GM23338 (cell line): ENCODE measurements at regions not wholly inside any gene's neighbourhood (a gene's known extent, or its start where the extent isn't known, plus 50 kb on each side); places are given as distances from the start of the nearest gene placed in this dataset.

Source experiments
- ATAC-seq: fragments of 200-7000 bp; cut with Tn5 transposase; 3 replicates; pipeline ENCODE4 v1.9.1; 2020
- DNase-seq: peaks from one replicate; pipeline ENCODE4 v3.0.0-alpha.2; 2015; ENCODE audit warnings: low spot score
- H2AFZ ChIP-seq: fragments of 200-600 bp; sonication (generic); 2 replicates; pipeline ENCODE4 v1.8.0; 2016; ENCODE audit warnings: antibody characterized with exemption, mild to moderate bottlenecking, moderate library complexity
- H3F3A ChIP-seq: fragments of 200-600 bp; sonication (generic); replicated peaks from 2 replicates; pipeline ENCODE4 v1.8.0; 2017; ENCODE audit warnings: antibody characterized with exemption, mixed run types, low read depth
- H3K27ac ChIP-seq: fragments of 200-600 bp; sonication (generic); 2 replicates; pipeline ENCODE4 v1.6.1; 2016; ENCODE audit warnings: low read depth
- H3K27me3 ChIP-seq: fragments of 200-600 bp; sonication (generic); 2 replicates; pipeline ENCODE4 v1.8.0; 2016; ENCODE audit warnings: mild to moderate bottlenecking, mixed run types, moderate library complexity; ENCODE audit not compliant: insufficient read depth
- H3K36me3 ChIP-seq: fragments of 200-600 bp; sonication (generic); 2 replicates; pipeline ENCODE4 v1.8.0; 2016; ENCODE audit warnings: mild to moderate bottlenecking; ENCODE audit not compliant: insufficient read depth
- H3K4me1 ChIP-seq: fragments of 200-600 bp; sonication (generic); 2 replicates; pipeline ENCODE4 v1.8.0; 2016; ENCODE audit warnings: mild to moderate bottlenecking, moderate library complexity; ENCODE audit not compliant: insufficient read depth
- H3K4me2 ChIP-seq: fragments of 200-600 bp; sonication (generic); 2 replicates; pipeline ENCODE4 v1.7.1; 2017; ENCODE audit warnings: mixed run types
- H3K4me3 ChIP-seq: fragments of 200-600 bp; sonication (generic); 2 replicates; pipeline ENCODE4 v1.6.1; 2016; ENCODE audit warnings: mixed run types
- H3K79me2 ChIP-seq: fragments of 200-600 bp; sonication (generic); replicated peaks from 2 replicates; pipeline ENCODE4 v1.8.0; 2017; ENCODE audit warnings: mild to moderate bottlenecking; ENCODE audit not compliant: insufficient read depth
- H3K9me2 ChIP-seq: fragments of 200-600 bp; sonication (generic); 2 replicates; pipeline ENCODE4 v1.8.0; 2017; ENCODE audit not compliant: insufficient read depth
- H4K20me1 ChIP-seq: fragments of 200-600 bp; sonication (generic); replicated peaks from 2 replicates; pipeline ENCODE4 v1.8.0; 2017; ENCODE audit warnings: mild to moderate bottlenecking; ENCODE audit not compliant: insufficient read depth
- H3K27ac Mint-ChIP-seq: 2 replicates; pipeline ENCODE4 v1.8.0; 2020; ENCODE audit warnings: inconsistent platforms, mild to moderate bottlenecking, moderate library complexity, mixed read lengths
- H3K27me3 Mint-ChIP-seq: 3 replicates; pipeline ENCODE4 v1.8.0; 2022; ENCODE audit warnings: low read depth, mild to moderate bottlenecking, moderate library complexity, mixed read lengths, inconsistent platforms; ENCODE audit not compliant: insufficient read depth, poor library complexity
- H3K36me3 Mint-ChIP-seq: 3 replicates; pipeline ENCODE4 v1.8.0; 2021; ENCODE audit warnings: low read depth, mild to moderate bottlenecking, inconsistent platforms, moderate library complexity, mixed read lengths
- H3K4me1 Mint-ChIP-seq: 3 replicates; pipeline ENCODE4 v1.8.0; 2020; ENCODE audit warnings: mild to moderate bottlenecking, inconsistent platforms, mixed read lengths
- H3K4me3 Mint-ChIP-seq: 3 replicates; pipeline ENCODE4 v1.8.0; 2021; ENCODE audit warnings: moderate library complexity, mild to moderate bottlenecking, inconsistent platforms, mixed read lengths
- H3K9me3 Mint-ChIP-seq: 3 replicates; pipeline ENCODE4 v1.8.0; 2020; ENCODE audit warnings: moderate library complexity, mild to moderate bottlenecking, inconsistent platforms, mixed read lengths
- EZH2phosphoT487 ChIP-seq: fragments of 200-600 bp; sonication (generic); IDR thresholded peaks from one replicate; pipeline ENCODE4 v1.8.1; 2018; ENCODE audit warnings: antibody characterized with exemption; ENCODE audit not compliant: unreplicated experiment
- ZNF331 ChIP-seq: fragments of 250-450 bp; sonication (Bioruptor Pico); IDR thresholded peaks from 2 replicates; pipeline ENCODE4 v1.5.0; 2020; ENCODE audit warnings: low read depth, mild to moderate bottlenecking, moderate library complexity
- TF ChIP-seq, protein P1 (sequence below): fragments of 250-450 bp; sonication (Bioruptor Pico); IDR thresholded peaks from 2 replicates; pipeline ENCODE4 v1.5.0; 2020; ENCODE audit warnings: mild to moderate bottlenecking, moderate library complexity
- TF ChIP-seq, protein P2 (sequence below): IDR thresholded peaks from one replicate; pipeline ENCODE4 v1.6.1; 2018; ENCODE audit warnings: antibody characterized with exemption; ENCODE audit not compliant: unreplicated experiment

DNA sequence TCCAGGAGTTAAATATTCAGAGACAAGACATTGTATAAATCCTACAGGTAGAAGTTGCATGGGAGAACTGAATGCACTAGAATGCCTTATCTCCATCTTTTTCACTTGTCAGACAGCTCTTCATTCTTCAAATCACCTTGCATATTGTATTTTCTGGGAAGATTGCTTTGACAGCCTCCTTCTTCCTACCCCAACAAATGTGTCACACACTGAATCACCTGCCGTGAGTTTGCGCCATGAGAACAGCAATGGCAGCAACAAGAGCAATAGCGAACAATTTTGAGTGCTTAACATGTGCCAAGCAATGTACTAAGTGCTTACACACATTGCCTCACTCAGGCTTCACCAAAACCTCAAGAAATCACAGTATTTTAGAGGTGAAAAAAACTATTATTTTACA is 161.3 kb upstream of the REG3G start (continued):
- TF ChIP-seq, protein P1, sequence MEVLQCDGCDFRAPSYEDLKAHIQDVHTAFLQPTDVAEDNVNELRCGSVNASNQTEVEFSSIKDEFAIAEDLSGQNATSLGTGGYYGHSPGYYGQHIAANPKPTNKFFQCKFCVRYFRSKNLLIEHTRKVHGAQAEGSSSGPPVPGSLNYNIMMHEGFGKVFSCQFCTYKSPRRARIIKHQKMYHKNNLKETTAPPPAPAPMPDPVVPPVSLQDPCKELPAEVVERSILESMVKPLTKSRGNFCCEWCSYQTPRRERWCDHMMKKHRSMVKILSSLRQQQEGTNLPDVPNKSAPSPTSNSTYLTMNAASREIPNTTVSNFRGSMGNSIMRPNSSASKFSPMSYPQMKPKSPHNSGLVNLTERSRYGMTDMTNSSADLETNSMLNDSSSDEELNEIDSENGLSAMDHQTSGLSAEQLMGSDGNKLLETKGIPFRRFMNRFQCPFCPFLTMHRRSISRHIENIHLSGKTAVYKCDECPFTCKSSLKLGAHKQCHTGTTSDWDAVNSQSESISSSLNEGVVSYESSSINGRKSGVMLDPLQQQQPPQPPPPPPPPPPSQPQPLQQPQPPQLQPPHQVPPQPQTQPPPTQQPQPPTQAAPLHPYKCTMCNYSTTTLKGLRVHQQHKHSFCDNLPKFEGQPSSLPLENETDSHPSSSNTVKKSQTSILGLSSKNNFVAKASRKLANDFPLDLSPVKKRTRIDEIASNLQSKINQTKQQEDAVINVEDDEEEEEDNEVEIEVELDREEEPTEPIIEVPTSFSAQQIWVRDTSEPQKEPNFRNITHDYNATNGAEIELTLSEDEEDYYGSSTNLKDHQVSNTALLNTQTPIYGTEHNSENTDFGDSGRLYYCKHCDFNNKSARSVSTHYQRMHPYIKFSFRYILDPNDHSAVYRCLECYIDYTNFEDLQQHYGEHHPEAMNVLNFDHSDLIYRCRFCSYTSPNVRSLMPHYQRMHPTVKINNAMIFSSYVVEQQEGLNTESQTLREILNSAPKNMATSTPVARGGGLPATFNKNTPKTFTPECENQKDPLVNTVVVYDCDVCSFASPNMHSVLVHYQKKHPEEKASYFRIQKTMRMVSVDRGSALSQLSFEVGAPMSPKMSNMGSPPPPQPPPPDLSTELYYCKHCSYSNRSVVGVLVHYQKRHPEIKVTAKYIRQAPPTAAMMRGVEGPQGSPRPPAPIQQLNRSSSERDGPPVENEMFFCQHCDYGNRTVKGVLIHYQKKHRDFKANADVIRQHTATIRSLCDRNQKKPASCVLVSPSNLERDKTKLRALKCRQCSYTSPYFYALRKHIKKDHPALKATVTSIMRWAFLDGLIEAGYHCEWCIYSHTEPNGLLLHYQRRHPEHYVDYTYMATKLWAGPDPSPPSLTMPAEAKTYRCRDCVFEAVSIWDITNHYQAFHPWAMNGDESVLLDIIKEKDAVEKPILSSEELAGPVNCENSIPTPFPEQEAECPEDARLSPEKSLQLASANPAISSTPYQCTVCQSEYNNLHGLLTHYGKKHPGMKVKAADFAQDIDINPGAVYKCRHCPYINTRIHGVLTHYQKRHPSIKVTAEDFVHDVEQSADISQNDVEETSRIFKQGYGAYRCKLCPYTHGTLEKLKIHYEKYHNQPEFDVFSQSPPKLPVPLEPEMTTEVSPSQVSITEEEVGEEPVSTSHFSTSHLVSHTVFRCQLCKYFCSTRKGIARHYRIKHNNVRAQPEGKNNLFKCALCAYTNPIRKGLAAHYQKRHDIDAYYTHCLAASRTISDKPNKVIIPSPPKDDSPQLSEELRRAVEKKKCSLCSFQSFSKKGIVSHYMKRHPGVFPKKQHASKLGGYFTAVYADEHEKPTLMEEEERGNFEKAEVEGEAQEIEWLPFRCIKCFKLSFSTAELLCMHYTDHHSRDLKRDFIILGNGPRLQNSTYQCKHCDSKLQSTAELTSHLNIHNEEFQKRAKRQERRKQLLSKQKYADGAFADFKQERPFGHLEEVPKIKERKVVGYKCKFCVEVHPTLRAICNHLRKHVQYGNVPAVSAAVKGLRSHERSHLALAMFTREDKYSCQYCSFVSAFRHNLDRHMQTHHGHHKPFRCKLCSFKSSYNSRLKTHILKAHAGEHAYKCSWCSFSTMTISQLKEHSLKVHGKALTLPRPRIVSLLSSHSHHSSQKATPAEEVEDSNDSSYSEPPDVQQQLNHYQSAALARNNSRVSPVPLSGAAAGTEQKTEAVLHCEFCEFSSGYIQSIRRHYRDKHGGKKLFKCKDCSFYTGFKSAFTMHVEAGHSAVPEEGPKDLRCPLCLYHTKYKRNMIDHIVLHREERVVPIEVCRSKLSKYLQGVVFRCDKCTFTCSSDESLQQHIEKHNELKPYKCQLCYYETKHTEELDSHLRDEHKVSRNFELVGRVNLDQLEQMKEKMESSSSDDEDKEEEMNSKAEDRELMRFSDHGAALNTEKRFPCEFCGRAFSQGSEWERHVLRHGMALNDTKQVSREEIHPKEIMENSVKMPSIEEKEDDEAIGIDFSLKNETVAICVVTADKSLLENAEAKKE: no peak

DNA sequence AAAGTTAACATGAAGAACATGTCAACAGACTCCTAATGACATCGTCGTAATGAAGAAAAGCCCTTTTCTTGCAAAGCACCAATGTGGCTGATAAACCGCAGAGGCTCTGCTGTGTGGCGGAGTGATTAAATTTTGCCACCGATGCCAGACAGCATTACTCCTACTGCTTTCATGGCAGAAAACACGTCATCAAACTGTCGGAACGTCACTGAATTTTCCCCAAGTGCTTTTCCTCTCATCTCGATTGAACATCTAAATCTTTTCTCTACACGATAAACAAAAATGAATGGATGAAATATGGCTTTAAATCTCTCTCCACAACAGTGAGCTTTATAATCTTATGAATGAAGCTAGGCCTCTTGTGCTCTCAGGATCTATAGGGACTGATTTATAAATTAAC is 159.8 kb upstream of the REG3G start:
- Mint-ChIP-seq H3K4me1 (peaks cover 8% of the 10 kb centered on the region; the same call in 2 of the 3 replicates), H3K27me3 (peaks cover 2% of the 10 kb centered on the region), H3K4me3 (no peak overlapping the region), H3K9me3 (no peaks in the 10 kb centered on the region), H3K36me3 (no peaks in the 10 kb centered on the region), H3K27ac (no peak overlapping the region)
- no peaks in the 10 kb centered on the region for H3K79me2 ChIP-seq
- H4K20me1 ChIP-seq: no peaks in the 10 kb centered on the region
- H3K27ac ChIP-seq: no peak overlapping the region
- no peaks in the 10 kb centered on the region for H3K36me3 ChIP-seq
- H3K4me3 ChIP-seq: no peak overlapping the region
- no peak overlapping the region for H3K4me2 ChIP-seq
- ATAC-seq: no peak
- no peaks in the 10 kb centered on the region for H3K9me2 ChIP-seq
- H2AFZ ChIP-seq: 0 out of 2 replicates have a peak overlapping the region, but pooled peaks have one; percentile 13
- DNase-seq: no peak
- H3K4me1 ChIP-seq: no peaks in the 10 kb centered on the region
- no peaks in the 10 kb centered on the region for H3K27me3 ChIP-seq
- no peaks in the 10 kb centered on the region for H3F3A ChIP-seq
- TF ChIP-seq EZH2phosphoT487: no peak
- TF ChIP-seq, protein P1: no peak
- TF ChIP-seq, protein P2, sequence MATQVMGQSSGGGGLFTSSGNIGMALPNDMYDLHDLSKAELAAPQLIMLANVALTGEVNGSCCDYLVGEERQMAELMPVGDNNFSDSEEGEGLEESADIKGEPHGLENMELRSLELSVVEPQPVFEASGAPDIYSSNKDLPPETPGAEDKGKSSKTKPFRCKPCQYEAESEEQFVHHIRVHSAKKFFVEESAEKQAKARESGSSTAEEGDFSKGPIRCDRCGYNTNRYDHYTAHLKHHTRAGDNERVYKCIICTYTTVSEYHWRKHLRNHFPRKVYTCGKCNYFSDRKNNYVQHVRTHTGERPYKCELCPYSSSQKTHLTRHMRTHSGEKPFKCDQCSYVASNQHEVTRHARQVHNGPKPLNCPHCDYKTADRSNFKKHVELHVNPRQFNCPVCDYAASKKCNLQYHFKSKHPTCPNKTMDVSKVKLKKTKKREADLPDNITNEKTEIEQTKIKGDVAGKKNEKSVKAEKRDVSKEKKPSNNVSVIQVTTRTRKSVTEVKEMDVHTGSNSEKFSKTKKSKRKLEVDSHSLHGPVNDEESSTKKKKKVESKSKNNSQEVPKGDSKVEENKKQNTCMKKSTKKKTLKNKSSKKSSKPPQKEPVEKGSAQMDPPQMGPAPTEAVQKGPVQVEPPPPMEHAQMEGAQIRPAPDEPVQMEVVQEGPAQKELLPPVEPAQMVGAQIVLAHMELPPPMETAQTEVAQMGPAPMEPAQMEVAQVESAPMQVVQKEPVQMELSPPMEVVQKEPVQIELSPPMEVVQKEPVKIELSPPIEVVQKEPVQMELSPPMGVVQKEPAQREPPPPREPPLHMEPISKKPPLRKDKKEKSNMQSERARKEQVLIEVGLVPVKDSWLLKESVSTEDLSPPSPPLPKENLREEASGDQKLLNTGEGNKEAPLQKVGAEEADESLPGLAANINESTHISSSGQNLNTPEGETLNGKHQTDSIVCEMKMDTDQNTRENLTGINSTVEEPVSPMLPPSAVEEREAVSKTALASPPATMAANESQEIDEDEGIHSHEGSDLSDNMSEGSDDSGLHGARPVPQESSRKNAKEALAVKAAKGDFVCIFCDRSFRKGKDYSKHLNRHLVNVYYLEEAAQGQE: no peak
- TF ChIP-seq ZNF331 (CRISPR knock-in tag): no peak
